ENCODE measurements at regions not wholly inside any gene's neighbourhood (a gene's known extent, or its start where the extent isn't known, plus 50 kb on each side); places are given as distances from the start of the nearest gene placed in this dataset.

- no peak for DNase-seq
These were observed 110.5 kb upstream of the SLITRK1 start for GRCh38 chr13:83992566-83993358.

DNA sequence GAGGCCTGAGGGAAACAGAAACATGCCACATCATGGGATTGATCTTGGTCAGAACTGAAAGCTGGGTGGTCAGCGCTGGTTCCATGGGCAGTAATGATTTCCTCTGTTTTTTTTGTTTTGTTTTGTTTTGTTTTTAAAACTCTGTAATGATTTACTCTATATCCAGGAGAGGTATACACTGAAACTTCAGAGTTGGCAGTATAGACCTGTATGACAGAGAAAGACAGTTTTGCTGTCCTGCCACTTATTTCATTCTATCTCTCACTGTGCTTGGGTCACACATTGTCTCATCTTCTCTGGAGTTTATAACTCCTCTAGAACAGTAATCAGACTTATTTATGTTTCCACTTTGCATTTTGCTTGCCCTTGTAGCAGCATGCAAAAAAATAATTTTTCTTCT is 105.1 kb upstream of the SLITRK1 start:
- DNase-seq: no peak

DNA sequence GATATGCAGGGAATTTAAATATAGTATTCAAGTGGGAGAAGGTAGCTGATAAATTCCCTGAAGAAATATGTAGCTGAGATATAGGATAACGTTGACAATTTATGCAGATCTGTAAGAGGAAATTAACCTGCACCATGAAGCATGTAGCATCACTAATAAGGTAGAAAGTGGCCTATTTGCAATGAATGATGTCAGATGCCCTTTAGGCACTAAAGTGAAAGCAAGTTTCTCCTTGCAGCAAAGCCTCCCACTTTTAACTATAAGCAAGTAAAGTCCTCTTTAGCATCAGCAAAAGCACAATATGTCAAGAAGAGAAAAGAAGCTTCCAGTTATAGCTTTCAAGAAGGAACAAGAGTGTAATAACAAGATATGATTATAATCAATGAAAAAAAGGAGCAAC is 102.5 kb upstream of the SLITRK1 start:
- DNase-seq: no peak

DNA sequence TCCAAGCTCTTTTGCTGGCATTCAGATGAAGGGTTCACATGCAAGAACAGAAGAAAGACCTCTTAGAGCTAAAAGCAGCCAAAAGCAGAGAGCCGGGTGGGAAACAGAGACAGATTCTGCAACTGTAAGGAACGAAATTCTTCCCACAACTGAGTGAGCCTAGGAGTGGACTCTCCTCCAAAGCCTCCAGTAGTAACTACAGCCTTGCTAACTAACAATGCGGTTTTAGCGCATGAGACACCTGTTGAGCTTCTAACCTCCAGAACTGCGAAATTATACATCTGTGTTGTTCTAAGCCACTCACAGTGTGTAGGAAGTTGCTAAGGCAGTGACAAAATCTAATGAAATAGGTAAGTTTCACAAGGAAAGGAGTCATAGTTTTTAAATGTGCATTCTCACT is 98.1 kb upstream of the SLITRK1 start:
- DNase-seq: no peak

GRCh38 chr13:83975655-83976165 is 93.4 kb upstream of the SLITRK1 start:
- DNase-seq: no peak

- no peak for DNase-seq
These were observed 76.3 kb upstream of the SLITRK1 start for GRCh38 chr13:83958531-83958930.

GRCh38 chr13:83955011-83955410 is 72.7 kb upstream of the SLITRK1 start:
- no peak for DNase-seq

- no peak for DNase-seq
These were observed 71.6 kb upstream of the SLITRK1 start for GRCh38 chr13:83953916-83954315.

DNA sequence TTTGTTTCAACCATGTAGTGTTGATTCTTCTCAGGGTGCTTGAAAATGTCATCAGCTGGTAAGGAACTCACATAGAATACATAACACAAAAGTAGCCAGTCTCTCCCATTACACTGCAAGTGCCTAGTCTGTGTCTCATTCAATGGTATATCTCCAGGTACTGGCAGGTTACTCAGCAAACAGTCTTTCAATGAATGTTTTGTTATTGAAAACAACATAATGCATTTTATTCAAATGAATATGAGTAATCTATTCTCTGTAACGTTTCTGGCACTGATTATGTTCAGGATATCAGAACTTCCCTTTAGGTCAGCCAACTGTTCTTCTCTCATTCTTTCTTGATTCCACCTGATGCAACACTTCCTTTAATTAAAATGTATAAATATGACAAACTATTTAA is 68.0 kb upstream of the SLITRK1 start:
- no peak for DNase-seq

DNA sequence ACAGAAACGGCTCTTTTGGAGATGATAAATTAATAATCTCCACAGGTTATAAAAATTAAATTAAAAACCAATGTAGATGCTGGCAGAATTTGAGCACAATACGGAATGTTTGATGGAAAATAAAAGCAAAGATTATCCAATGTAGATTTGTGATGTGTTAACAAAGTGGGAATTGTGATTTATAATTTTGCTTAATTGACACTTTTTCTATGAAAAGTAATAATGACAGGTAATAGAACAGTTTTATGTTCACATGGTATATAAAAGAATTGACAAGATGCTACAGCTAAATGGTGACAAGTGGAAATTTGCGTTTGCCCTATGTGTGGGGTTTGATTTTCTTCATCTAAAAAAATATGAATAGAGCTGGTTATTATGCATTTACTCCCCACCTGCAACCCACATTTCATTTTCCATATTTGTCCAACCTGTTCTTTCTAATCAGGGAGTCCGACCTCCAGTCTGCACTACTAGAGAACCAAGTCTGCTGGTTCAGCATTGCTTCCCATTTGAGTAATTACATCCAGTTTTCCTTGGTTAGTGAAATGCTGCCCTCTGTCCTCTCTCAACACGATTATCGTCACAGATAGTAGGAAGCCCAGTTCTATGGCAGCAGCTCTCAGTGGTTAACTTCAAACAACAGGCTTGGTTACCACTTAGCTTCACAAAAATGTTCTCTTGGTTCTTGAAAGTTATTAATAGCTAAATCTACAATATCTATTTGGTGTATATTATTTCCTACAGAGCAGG is 61.4 kb upstream of the SLITRK1 start:
- DNase-seq: no peak

GRCh38 chr13:83941701-83942335 is 59.5 kb upstream of the SLITRK1 start:
- DNase-seq: no peak

DNA sequence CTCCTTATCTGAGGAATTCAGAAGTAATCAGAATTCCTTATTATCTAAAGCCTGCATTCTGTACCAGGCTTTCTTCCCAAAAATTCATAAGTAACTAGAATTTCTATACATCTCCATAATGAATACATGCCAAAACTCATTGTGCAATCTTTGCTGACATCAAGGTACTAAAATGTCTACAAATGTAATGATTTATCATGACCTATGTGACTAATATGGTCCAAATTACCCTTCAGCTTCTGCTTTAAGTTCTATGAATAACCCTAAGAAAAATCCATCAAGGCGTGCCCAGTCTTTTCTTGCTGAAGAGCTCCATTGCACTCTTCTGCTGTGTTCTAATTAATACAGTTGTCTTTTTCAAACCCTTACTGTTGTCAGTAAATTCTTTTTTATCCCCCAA is 58.5 kb upstream of the SLITRK1 start:
- DNase-seq: no peak

DNA sequence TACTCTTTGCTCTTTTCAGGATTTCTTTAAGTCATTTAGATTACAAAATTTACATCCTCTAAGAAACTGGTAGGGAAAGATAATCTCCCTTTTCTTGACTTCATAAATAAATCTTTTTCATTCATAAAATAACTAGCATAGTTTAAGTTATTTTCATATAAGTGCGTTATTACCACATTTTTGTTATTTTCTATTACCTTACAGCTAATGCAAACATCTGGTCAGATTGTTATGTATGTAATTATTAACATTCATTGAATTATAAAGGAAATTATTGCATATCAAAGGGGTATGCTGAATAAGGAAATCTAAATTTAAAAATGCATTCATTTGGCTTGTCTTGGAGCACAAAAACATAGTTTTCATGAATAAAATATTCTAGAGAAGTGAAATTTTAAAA is 55.3 kb upstream of the SLITRK1 start:
- DNase-seq: no peak

- DNase-seq: no peak
These were observed 53.3 kb upstream of the SLITRK1 start for GRCh38 chr13:83935566-83935965.

All from SHP77 (cell line).